Right cardiac atrium (tissue), 5 donors: ENCODE measurements at regions not wholly inside any gene's neighbourhood (a gene's known extent, or its start where the extent isn't known, plus 50 kb on each side); places are given as distances from the start of the nearest gene placed in this dataset.

Source experiments
- ATAC-seq, 2 donors: fragments of 200-7000 bp; cut with Tn5 transposase; one replicate each; pipeline versions ENCODE4 v1.8.0 to v1.9.1; 2020; ENCODE audit warnings: moderate library complexity in 2 of 2, mild to moderate bottlenecking in 1 of 2
- DNase-seq, 3 donors: peaks; one replicate each; pipeline ENCODE4 v3.0.0-alpha.2; 2020
- H3K27ac ChIP-seq: one replicate; pipeline ENCODE4 v1.5.1; 2013; ENCODE audit warnings: mild to moderate bottlenecking, low read length, control low read depth, moderate library complexity
- H3K27me3 ChIP-seq: one replicate; pipeline ENCODE4 v1.6.1; 2013; ENCODE audit not compliant: control insufficient read depth, insufficient read depth
- H3K4me1 ChIP-seq: one replicate; pipeline ENCODE4 v1.6.1; 2013; ENCODE audit warnings: low read length; ENCODE audit not compliant: control insufficient read depth, insufficient read depth
- H3K4me3 ChIP-seq: one replicate; pipeline ENCODE4 v1.5.1; 2013; ENCODE audit warnings: low read length, control low read depth
- H3K9me3 ChIP-seq: one replicate; pipeline ENCODE4 v1.6.1; 2013; ENCODE audit warnings: low read length; ENCODE audit not compliant: control insufficient read depth
- WGBS: extraction: QIAGEN DNeasy Blood & Tissue Kit; methylation state at CpG from one replicate; pipeline ENCODE4 v1.1.7; 2013; 5-methylcytosine and 5-hydroxymethylcytosine counted together
- intact Hi-C, 4 donors: fragments of 100-400 bp; cut with DNase I; formaldehyde crosslinking; loops; one replicate each; pipeline versions ENCODE4 v1.11.0 to v1.14.0; 2022 to 2023
- donor health status: healthy with polysubstance abuse.
- donor health status: DM: no; HTN: yes; CAD: no.
- donor health status: DM: no; HTN: no; CAD: no.
- donor health status: DM: no; HTN: yes; CAD: no; lungs with severe emphysema.
- donor health status: DM: yes; HTN: yes; CAD: no.

GRCh38 chr1:38297246-38297645 lies 250.7 kb upstream of the POU3F1 start:
- no peak for ATAC-seq
- 91% methylated on average over 5 of the region's 5 CpGs for WGBS
- DNase-seq = no peak
- no peaks in the 10 kb centered on the region for H3K27me3 ChIP-seq
- H3K27ac ChIP-seq = no peak overlapping the region
- H3K9me3 ChIP-seq = no peaks in the 10 kb centered on the region
- intact Hi-C loops = no loop called here
- no peaks in the 10 kb centered on the region for H3K4me1 ChIP-seq
- H3K4me3 ChIP-seq = no peak overlapping the region

GRCh38 chr1:38296047-38296446 lies 249.5 kb upstream of the POU3F1 start:
- ATAC-seq (no peak), DNase-seq (no peak)
- no peak overlapping the region for H3K27ac ChIP-seq
- H3K9me3 ChIP-seq = no peaks in the 10 kb centered on the region
- intact Hi-C loops = no loop called here
- H3K27me3 ChIP-seq = no peaks in the 10 kb centered on the region
- WGBS = 71% methylated on average over 10 of the region's 10 CpGs
- H3K4me1 ChIP-seq = no peaks in the 10 kb centered on the region
- no peak overlapping the region for H3K4me3 ChIP-seq

- no peaks in the 10 kb centered on the region for H3K27me3 ChIP-seq
- no peak for ATAC-seq
- DNase-seq = no peak
Measured at GRCh38 chr1:38293567-38293966, 247.0 kb upstream of the POU3F1 start.

GRCh38 chr1:38292969-38293368 lies 246.4 kb upstream of the POU3F1 start:
- ATAC-seq (no peak), DNase-seq (no peak)
- Histone ChIP-seq H3K27ac (no peak overlapping the region), H3K27me3 (no peaks in the 10 kb centered on the region), H3K4me1 (no peaks in the 10 kb centered on the region), H3K9me3 (no peaks in the 10 kb centered on the region), H3K4me3 (no peak overlapping the region)
- intact Hi-C loops = no loop called here
- 87% methylated on average over 3 of the region's 3 CpGs for WGBS

More at GRCh38 chr1:38293567-38293966, 247.0 kb upstream of the POU3F1 start:
- intact Hi-C loops = no loop called here
- Histone ChIP-seq H3K4me3 (no peak overlapping the region), H3K27ac (no peak overlapping the region), H3K9me3 (no peaks in the 10 kb centered on the region), H3K4me1 (no peaks in the 10 kb centered on the region)
- WGBS = 58% methylated on average over 4 of the region's 4 CpGs

- no peak overlapping the region for H3K4me3 ChIP-seq
- WGBS = 9% methylated on average over 26 of the region's 26 CpGs
- intact Hi-C loops = no loop called here
- no peak overlapping the region for H3K27ac ChIP-seq
- H3K27me3 ChIP-seq = no peaks in the 10 kb centered on the region
- H3K4me1 ChIP-seq = no peaks in the 10 kb centered on the region
- ATAC-seq = peak; percentile 72 to 87
- no peaks in the 10 kb centered on the region for H3K9me3 ChIP-seq
- DNase-seq = peak; percentile 17 to 64 (median 54)
Measured at GRCh38 chr1:38291906-38292521, 245.4 kb upstream of the POU3F1 start.

- no peak overlapping the region for H3K27ac ChIP-seq
- intact Hi-C loops = no loop called here
- ATAC-seq (no peak), DNase-seq (no peak)
- WGBS = 50% methylated on average over 3 of the region's 3 CpGs
- H3K27me3 ChIP-seq = no peaks in the 10 kb centered on the region
- no peaks in the 10 kb centered on the region for H3K9me3 ChIP-seq
- H3K4me1 ChIP-seq = no peaks in the 10 kb centered on the region
- H3K4me3 ChIP-seq = no peak overlapping the region
Measured at GRCh38 chr1:38291336-38291735, 244.7 kb upstream of the POU3F1 start.

- WGBS = 93% methylated on average over 1 of the region's 1 CpG
- no peak for DNase-seq
- no peak overlapping the region for H3K27ac ChIP-seq
- H3K9me3 ChIP-seq = no peaks in the 10 kb centered on the region
- H3K4me3 ChIP-seq = no peak overlapping the region
- intact Hi-C loops = no loop called here
- no peaks in the 10 kb centered on the region for H3K4me1 ChIP-seq
- no peaks in the 10 kb centered on the region for H3K27me3 ChIP-seq
- ATAC-seq = no peak
Measured at GRCh38 chr1:38289034-38289433, 242.4 kb upstream of the POU3F1 start.

GRCh38 chr1:38287547-38287946 lies 241.0 kb upstream of the POU3F1 start:
- Histone ChIP-seq H3K4me1 (no peaks in the 10 kb centered on the region), H3K27ac (no peak overlapping the region), H3K9me3 (no peaks in the 10 kb centered on the region), H3K27me3 (no peaks in the 10 kb centered on the region), H3K4me3 (no peak overlapping the region)
- WGBS = 52% methylated on average over 3 of the region's 3 CpGs
- ATAC-seq (no peak), DNase-seq (no peak)
- intact Hi-C loops = no loop called here

- intact Hi-C loops = no loop called here
- no peaks in the 10 kb centered on the region for H3K4me1 ChIP-seq
- DNase-seq = no peak
- no peak overlapping the region for H3K27ac ChIP-seq
- no peaks in the 10 kb centered on the region for H3K27me3 ChIP-seq
- no peak overlapping the region for H3K4me3 ChIP-seq
- 99% methylated on average over 2 of the region's 2 CpGs for WGBS
- ATAC-seq = no peak
- H3K9me3 ChIP-seq = no peaks in the 10 kb centered on the region
Measured at GRCh38 chr1:38287036-38287435, 240.4 kb upstream of the POU3F1 start.

GRCh38 chr1:38285807-38286530 lies 239.4 kb upstream of the POU3F1 start:
- no peak for DNase-seq
- ATAC-seq = no peak
- H3K4me1 ChIP-seq = no peaks in the 10 kb centered on the region
- 47% methylated on average over 12 of the region's 12 CpGs for WGBS
- H3K4me3 ChIP-seq = no peak overlapping the region
- no peak overlapping the region for H3K27ac ChIP-seq
- intact Hi-C loops = no loop called here
- no peaks in the 10 kb centered on the region for H3K9me3 ChIP-seq
- H3K27me3 ChIP-seq = no peaks in the 10 kb centered on the region

GRCh38 chr1:38284953-38285352 lies 238.4 kb upstream of the POU3F1 start:
- Histone ChIP-seq H3K4me1 (no peaks in the 10 kb centered on the region), H3K4me3 (no peak overlapping the region), H3K27ac (no peak overlapping the region), H3K27me3 (no peaks in the 10 kb centered on the region), H3K9me3 (no peaks in the 10 kb centered on the region)
- ATAC-seq (peak; percentile 36 to 50), DNase-seq (peak in 2 of 3 donors; percentile 46 to 55)
- intact Hi-C loops = no loop called here
- WGBS = 41% methylated on average over 5 of the region's 5 CpGs
